ENCODE measurements at regions not wholly inside any gene's neighbourhood (a gene's known extent, or its start where the extent isn't known, plus 50 kb on each side); places are given as distances from the start of the nearest gene placed in this dataset.

GRCh38 chr6:47371139-47371869 lies 61.6 kb upstream of the TNFRSF21 start:
- Histone ChIP-seq H3K4me2 (ENCODE audit: insufficient read depth, low read length) (no peak overlapping the region), H3K27ac (ENCODE audit: low read depth, low read length) (no peak overlapping the region)
- peak; percentile 50 for DNase-seq (ENCODE audit: insufficient read length, low spot score, missing footprints)

GRCh38 chr6:47371870-47372255 lies 62.2 kb upstream of the TNFRSF21 start:
- H3K27me3 ChIP-seq (ENCODE audit: insufficient read depth, low read length) = peaks cover 3% of the 10 kb centered on the region
- H3K4me2 ChIP-seq (ENCODE audit: insufficient read depth, low read length) = no peak overlapping the region
- no peaks in the 10 kb centered on the region for H3K79me2 ChIP-seq (ENCODE audit: insufficient read depth, low read length)
- no peaks in the 10 kb centered on the region for H4K20me1 ChIP-seq (ENCODE audit: insufficient read depth, low read length)
- H3K4me3 ChIP-seq (ENCODE audit: insufficient read depth, low read length) = no peak overlapping the region
- no peak overlapping the region for H2AFZ ChIP-seq (ENCODE audit: low read length)
- H3K27ac ChIP-seq (ENCODE audit: low read depth, low read length) = no peak overlapping the region
- TF ChIP-seq CTCF (IDR thresholded peaks at IDR 0.05; ENCODE audit: extremely low read depth, low read depth, low read length) = no peak
- no peaks in the 10 kb centered on the region for H3K4me1 ChIP-seq (ENCODE audit: insufficient read depth, low read length)
- H3K9me3 ChIP-seq (ENCODE audit: low read depth, low read length) = no peaks in the 10 kb centered on the region
- no peaks in the 10 kb centered on the region for H3K36me3 ChIP-seq (ENCODE audit: insufficient read depth, low read length)
- DNase-seq (ENCODE audit: insufficient read length, low spot score, missing footprints) = no peak

More at GRCh38 chr6:47371139-47371869, 61.6 kb upstream of the TNFRSF21 start:
- Histone ChIP-seq H3K27me3 (ENCODE audit: insufficient read depth, low read length) (no peaks in the 10 kb centered on the region), H3K36me3 (ENCODE audit: insufficient read depth, low read length) (no peaks in the 10 kb centered on the region), H3K9me3 (ENCODE audit: low read depth, low read length) (no peaks in the 10 kb centered on the region), H3K4me1 (ENCODE audit: insufficient read depth, low read length) (no peaks in the 10 kb centered on the region), H4K20me1 (ENCODE audit: insufficient read depth, low read length) (no peaks in the 10 kb centered on the region), H3K79me2 (ENCODE audit: insufficient read depth, low read length) (no peaks in the 10 kb centered on the region), H3K4me3 (ENCODE audit: insufficient read depth, low read length) (no peak overlapping the region), H2AFZ (ENCODE audit: low read length) (no peak overlapping the region)
- no peak for TF ChIP-seq CTCF (IDR thresholded peaks at IDR 0.05; ENCODE audit: extremely low read depth, low read depth, low read length)

- no peak for TF ChIP-seq CTCF (IDR thresholded peaks at IDR 0.05; ENCODE audit: extremely low read depth, low read depth, low read length)
- H3K27me3 ChIP-seq (ENCODE audit: insufficient read depth, low read length) = peaks cover 4% of the 10 kb centered on the region
- no peak overlapping the region for H2AFZ ChIP-seq (ENCODE audit: low read length)
- H3K9me3 ChIP-seq (ENCODE audit: low read depth, low read length) = no peaks in the 10 kb centered on the region
- no peak overlapping the region for H3K27ac ChIP-seq (ENCODE audit: low read depth, low read length)
- H4K20me1 ChIP-seq (ENCODE audit: insufficient read depth, low read length) = no peaks in the 10 kb centered on the region
- DNase-seq (ENCODE audit: insufficient read length, low spot score, missing footprints) = no peak
- H3K4me3 ChIP-seq (ENCODE audit: insufficient read depth, low read length) = no peak overlapping the region
- H3K79me2 ChIP-seq (ENCODE audit: insufficient read depth, low read length) = no peaks in the 10 kb centered on the region
- H3K4me2 ChIP-seq (ENCODE audit: insufficient read depth, low read length) = no peak overlapping the region
- H3K4me1 ChIP-seq (ENCODE audit: insufficient read depth, low read length) = no peaks in the 10 kb centered on the region
- H3K36me3 ChIP-seq (ENCODE audit: insufficient read depth, low read length) = no peaks in the 10 kb centered on the region
These were observed 62.6 kb upstream of the TNFRSF21 start for GRCh38 chr6:47372318-47372717.

GRCh38 chr6:47375426-47375825 lies 65.7 kb upstream of the TNFRSF21 start:
- no peaks in the 10 kb centered on the region for H3K4me1 ChIP-seq (ENCODE audit: insufficient read depth, low read length)
- no peaks in the 10 kb centered on the region for H3K79me2 ChIP-seq (ENCODE audit: insufficient read depth, low read length)
- no peak for DNase-seq (ENCODE audit: insufficient read length, low spot score, missing footprints)
- H3K36me3 ChIP-seq (ENCODE audit: insufficient read depth, low read length) = no peaks in the 10 kb centered on the region
- H3K9me3 ChIP-seq (ENCODE audit: low read depth, low read length) = no peaks in the 10 kb centered on the region
- H3K27me3 ChIP-seq (ENCODE audit: insufficient read depth, low read length) = peaks cover 4% of the 10 kb centered on the region
- no peaks in the 10 kb centered on the region for H4K20me1 ChIP-seq (ENCODE audit: insufficient read depth, low read length)
- no peak overlapping the region for H3K4me3 ChIP-seq (ENCODE audit: insufficient read depth, low read length)
- no peak overlapping the region for H2AFZ ChIP-seq (ENCODE audit: low read length)
- no peak overlapping the region for H3K27ac ChIP-seq (ENCODE audit: low read depth, low read length)
- no peak for TF ChIP-seq CTCF (IDR thresholded peaks at IDR 0.05; ENCODE audit: extremely low read depth, low read depth, low read length)
- H3K4me2 ChIP-seq (ENCODE audit: insufficient read depth, low read length) = no peak overlapping the region

All from osteoblast (primary cell).